PC-3 (cell line): ENCODE measurements at regions not wholly inside any gene's neighbourhood (a gene's known extent, or its start where the extent isn't known, plus 50 kb on each side); places are given as distances from the start of the nearest gene placed in this dataset.

Experiments
- EZH2 ChIP-seq: fragments of 300-600 bp; sonication (generic); IDR thresholded peaks from one replicate; pipeline ENCODE4 v1.6.1; 2017; ENCODE audit warnings: antibody characterized with exemption, mild to moderate bottlenecking, low read length; ENCODE audit not compliant: unreplicated experiment
- TF ChIP-seq, protein P1 (sequence below): fragments of 300-600 bp; sonication (generic); conservative IDR thresholded peaks from 2 replicates; pipeline ENCODE4 v1.5.1; 2017; ENCODE audit warnings: antibody characterized with exemption, low read depth, mild to moderate bottlenecking, low read length

DNA sequence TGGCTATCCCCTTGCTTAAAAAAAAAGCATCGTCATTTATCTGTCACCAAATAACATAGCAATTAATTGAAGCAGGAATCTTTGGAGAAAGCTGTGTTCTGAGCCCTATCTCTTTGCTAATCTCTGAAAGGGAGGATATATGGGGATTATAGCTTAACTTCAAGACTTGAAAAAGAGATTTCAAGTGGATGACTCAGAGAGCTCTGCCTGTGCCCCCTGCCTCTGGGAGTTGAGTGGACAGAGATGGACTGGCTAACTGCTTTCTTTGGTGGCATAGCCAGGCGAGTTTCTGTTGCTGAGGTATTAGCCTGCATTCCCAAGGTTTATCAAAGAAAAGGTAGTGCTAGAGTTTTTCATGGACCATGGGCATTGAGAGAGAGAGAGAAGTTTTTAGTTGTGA, 91.6 kb downstream of the DDIT4L start:
- TF ChIP-seq, protein P1, sequence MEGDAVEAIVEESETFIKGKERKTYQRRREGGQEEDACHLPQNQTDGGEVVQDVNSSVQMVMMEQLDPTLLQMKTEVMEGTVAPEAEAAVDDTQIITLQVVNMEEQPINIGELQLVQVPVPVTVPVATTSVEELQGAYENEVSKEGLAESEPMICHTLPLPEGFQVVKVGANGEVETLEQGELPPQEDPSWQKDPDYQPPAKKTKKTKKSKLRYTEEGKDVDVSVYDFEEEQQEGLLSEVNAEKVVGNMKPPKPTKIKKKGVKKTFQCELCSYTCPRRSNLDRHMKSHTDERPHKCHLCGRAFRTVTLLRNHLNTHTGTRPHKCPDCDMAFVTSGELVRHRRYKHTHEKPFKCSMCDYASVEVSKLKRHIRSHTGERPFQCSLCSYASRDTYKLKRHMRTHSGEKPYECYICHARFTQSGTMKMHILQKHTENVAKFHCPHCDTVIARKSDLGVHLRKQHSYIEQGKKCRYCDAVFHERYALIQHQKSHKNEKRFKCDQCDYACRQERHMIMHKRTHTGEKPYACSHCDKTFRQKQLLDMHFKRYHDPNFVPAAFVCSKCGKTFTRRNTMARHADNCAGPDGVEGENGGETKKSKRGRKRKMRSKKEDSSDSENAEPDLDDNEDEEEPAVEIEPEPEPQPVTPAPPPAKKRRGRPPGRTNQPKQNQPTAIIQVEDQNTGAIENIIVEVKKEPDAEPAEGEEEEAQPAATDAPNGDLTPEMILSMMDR, result no peak
- no peak for TF ChIP-seq EZH2
